Common myeloid progenitor, CD34-positive (primary cell): ENCODE measurements at regions not wholly inside any gene's neighbourhood (a gene's known extent, or its start where the extent isn't known, plus 50 kb on each side); places are given as distances from the start of the nearest gene placed in this dataset.

Source experiments
- CTCF ChIA-PET: fragments of 350-600 bp; sonication (Branson Sonifier 250); formaldehyde crosslinking; loops from one replicate; lab custom pipeline; 2021; ENCODE audit warnings: antibody characterized with exemption; lab: Charles Lee
- POLR2A ChIA-PET: fragments of 350-600 bp; sonication (Branson Sonifier 250); formaldehyde crosslinking; loops from one replicate; lab custom pipeline; 2021; ENCODE audit warnings: antibody characterized with exemption; lab: Charles Lee
- DNase-seq, 3 donors: peaks; one replicate each; pipeline versions ENCODE4 v3.0.0 to v3.0.0-alpha.2; 2013
- H3K27ac ChIP-seq, 2 experiments: 1 replicate in 1 of 2; 2 replicates in 1 of 2; pipeline ENCODE4 v1.7.0; 2013; ENCODE audit warnings: inconsistent platforms in 2 of 2, low read length in 2 of 2, mild to moderate bottlenecking in 2 of 2, low read depth in 1 of 2, moderate library complexity in 1 of 2; ENCODE audit not compliant: severe bottlenecking in 2 of 2, insufficient read depth in 1 of 2, poor library complexity in 1 of 2
- H3K27me3 ChIP-seq, 5 experiments: replicated peaks in 2 of 5; 1 replicate in 3 of 5; 2 replicates in 2 of 5; pipeline versions ENCODE4 v1.6.1 to v1.7.0; 2013; ENCODE audit warnings: low read length in 4 of 5, mild to moderate bottlenecking in 2 of 5, moderate library complexity in 2 of 5, inconsistent platforms in 1 of 5; ENCODE audit not compliant: insufficient read depth in 5 of 5, control insufficient read depth in 4 of 5
- H3K36me3 ChIP-seq, 4 experiments: 1 replicate in 2 of 4; 2 replicates in 2 of 4; pipeline versions ENCODE4 v1.6.1 to v1.7.0; 2013; ENCODE audit warnings: low read length in 3 of 4, control low read depth in 1 of 4, mild to moderate bottlenecking in 1 of 4; ENCODE audit not compliant: control insufficient read depth in 4 of 4, insufficient read depth in 4 of 4
- H3K4me1 ChIP-seq, 4 experiments: 1 replicate in 3 of 4; 2 replicates in 1 of 4; pipeline versions ENCODE4 v1.6.1 to v1.7.1; 2013; ENCODE audit warnings: low read length in 3 of 4, mild to moderate bottlenecking in 3 of 4, control low read depth in 1 of 4, inconsistent platforms in 1 of 4, moderate library complexity in 1 of 4; ENCODE audit not compliant: control insufficient read depth in 4 of 4, insufficient read depth in 4 of 4; ENCODE audit errors: control extremely low read depth in 1 of 4
- H3K4me3 ChIP-seq, 7 experiments: 1 replicate in 4 of 7; 2 replicates in 3 of 7; pipeline versions ENCODE4 v1.5.1 to v1.7.0; 2013; ENCODE audit warnings: mild to moderate bottlenecking in 7 of 7, low read length in 6 of 7, moderate library complexity in 6 of 7, inconsistent platforms in 2 of 7, low read depth in 2 of 7, control low read depth in 1 of 7; ENCODE audit not compliant: insufficient read depth in 4 of 7, control insufficient read depth in 1 of 7; ENCODE audit errors: extremely low read depth in 1 of 7
- H3K9me3 ChIP-seq, 5 experiments: 1 replicate in 4 of 5; 2 replicates in 1 of 5; pipeline versions ENCODE4 v1.6.1 to v1.7.1; 2013; ENCODE audit warnings: low read length in 4 of 5, mild to moderate bottlenecking in 2 of 5, inconsistent platforms in 1 of 5, low read depth in 1 of 5, moderate library complexity in 1 of 5; ENCODE audit not compliant: control insufficient read depth in 4 of 5, insufficient read depth in 2 of 5; ENCODE audit errors: control extremely low read depth in 1 of 5
- WGBS: methylation state at CpG from one replicate; pipeline ENCODE4 v1.1.5; 2013; ENCODE audit not compliant: insufficient coverage; 5-methylcytosine and 5-hydroxymethylcytosine counted together

- Histone ChIP-seq H3K27me3 (no peaks in the 10 kb centered on the region), H3K4me1 (no peaks in the 10 kb centered on the region), H3K36me3 (no peaks in the 10 kb centered on the region), H3K27ac (no peak overlapping the region), H3K9me3 (peaks cover 4 to 21% (median 15%) of the 10 kb centered on the region in 5 experiments), H3K4me3 (no peak overlapping the region)
- no peak for DNase-seq
- CTCF ChIA-PET: no interaction called here
- WGBS: 93% methylated on average over 4 of the region's 4 CpGs
- POLR2A ChIA-PET: no interaction called here
Observed at GRCh38 chr13:43991773-43992201, 112.1 kb downstream of the LACC1 start.

- ChIA-PET POLR2A (no interaction called here), CTCF (no interaction called here)
- H3K36me3 ChIP-seq: no peaks in the 10 kb centered on the region
- H3K4me1 ChIP-seq: no peaks in the 10 kb centered on the region
- no peak overlapping the region for H3K4me3 ChIP-seq
- DNase-seq: no peak
- H3K27ac ChIP-seq: no peak overlapping the region
- no peaks in the 10 kb centered on the region for H3K27me3 ChIP-seq
- peaks cover 4 to 21% (median 15%) of the 10 kb centered on the region in 5 experiments for H3K9me3 ChIP-seq
- WGBS: 91% methylated on average over 1 of the region's 1 CpG
Observed at GRCh38 chr13:43992211-43992610, 112.5 kb downstream of the LACC1 start.

- Histone ChIP-seq H3K36me3 (no peaks in the 10 kb centered on the region), H3K4me1 (peaks cover 0 to 1% (median 0%) of the 10 kb centered on the region in 4 experiments), H3K9me3 (peaks cover 4 to 21% (median 15%) of the 10 kb centered on the region in 5 experiments), H3K27ac (no peak overlapping the region), H3K4me3 (no peak overlapping the region), H3K27me3 (no peaks in the 10 kb centered on the region)
- ChIA-PET POLR2A (no interaction called here), CTCF (interaction anchor here (1.3 kb wide), 1 partner anchor 84 kb away, joined by 3 read pairs; no protein-coding TSS in a partner anchor)
- DNase-seq: no peak
- 100% methylated on average over 6 of the region's 7 CpGs for WGBS
Observed at GRCh38 chr13:43994999-43995859, 115.5 kb downstream of the LACC1 start.

GRCh38 chr13:43996221-43996620, 116.5 kb downstream of the LACC1 start:
- peaks cover 0 to 1% (median 0%) of the 10 kb centered on the region in 4 experiments for H3K4me1 ChIP-seq
- H3K27me3 ChIP-seq: no peaks in the 10 kb centered on the region
- WGBS: 89% methylated on average over 1 of the region's 1 CpG
- H3K4me3 ChIP-seq: no peak overlapping the region
- ChIA-PET CTCF (interaction anchor here (1.3 kb wide), 1 partner anchor 85 kb away, joined by 3 read pairs; no protein-coding TSS in a partner anchor), POLR2A (no interaction called here)
- DNase-seq: no peak
- no peak overlapping the region for H3K27ac ChIP-seq
- no peaks in the 10 kb centered on the region for H3K36me3 ChIP-seq
- peaks cover 5 to 21% (median 15%) of the 10 kb centered on the region in 5 experiments for H3K9me3 ChIP-seq

- H3K27me3 ChIP-seq: no peaks in the 10 kb centered on the region
- CTCF ChIA-PET: no interaction called here
- 71% methylated on average over 2 of the region's 2 CpGs for WGBS
- no peak for DNase-seq
- H3K9me3 ChIP-seq: peaks cover 0 to 4% (median 0%) of the 10 kb centered on the region in 5 experiments
- no peaks in the 10 kb centered on the region for H3K36me3 ChIP-seq
- no peak overlapping the region for H3K27ac ChIP-seq
- no peaks in the 10 kb centered on the region for H3K4me1 ChIP-seq
- POLR2A ChIA-PET: interaction anchor here (1.7 kb wide), 1 partner anchor 9 kb away, joined by 3 read pairs; no protein-coding TSS in a partner anchor
- H3K4me3 ChIP-seq: no peak overlapping the region
Observed at GRCh38 chr13:44003481-44003880, 123.8 kb downstream of the LACC1 start.

GRCh38 chr13:44004878-44005277, 125.2 kb downstream of the LACC1 start:
- ChIA-PET POLR2A (no interaction called here), CTCF (no interaction called here)
- H3K27ac ChIP-seq: no peak overlapping the region
- no peaks in the 10 kb centered on the region for H3K27me3 ChIP-seq
- H3K36me3 ChIP-seq: no peaks in the 10 kb centered on the region
- WGBS: 92% methylated on average over 2 of the region's 3 CpGs
- H3K4me1 ChIP-seq: no peaks in the 10 kb centered on the region
- H3K4me3 ChIP-seq: no peak overlapping the region
- DNase-seq: peak in 1 of 3 donors; percentile 3
- H3K9me3 ChIP-seq: peaks cover 0 to 4% (median 0%) of the 10 kb centered on the region in 5 experiments

GRCh38 chr13:44007451-44007850, 127.7 kb downstream of the LACC1 start:
- 100% methylated on average over 1 of the region's 1 CpG for WGBS
- H3K27ac ChIP-seq: no peak overlapping the region
- H3K4me1 ChIP-seq: no peaks in the 10 kb centered on the region
- ChIA-PET CTCF (no interaction called here), POLR2A (no interaction called here)
- H3K9me3 ChIP-seq: peaks cover 0 to 2% (median 0%) of the 10 kb centered on the region in 5 experiments
- H3K4me3 ChIP-seq: no peak overlapping the region
- no peak for DNase-seq
- no peaks in the 10 kb centered on the region for H3K27me3 ChIP-seq
- H3K36me3 ChIP-seq: no peaks in the 10 kb centered on the region
